Epidermal melanocyte (primary cell): ENCODE measurements at regions not wholly inside any gene's neighbourhood (a gene's known extent, or its start where the extent isn't known, plus 50 kb on each side); places are given as distances from the start of the nearest gene placed in this dataset.
A peak's percentile ranks its signal among the peaks of the same experiment; 100 is the strongest.
"Not testable (repeated sequence)": the region's sequence is repeated elsewhere in the genome, so short reads cannot be mapped to it uniquely, and the experiment has no call there.

ENCODE experiments used
- DNase-seq: peaks from one replicate; pipeline ENCODE4 v3.0.0; 2011; ENCODE audit warnings: low spot score; ENCODE audit not compliant: insufficient read length

DNA sequence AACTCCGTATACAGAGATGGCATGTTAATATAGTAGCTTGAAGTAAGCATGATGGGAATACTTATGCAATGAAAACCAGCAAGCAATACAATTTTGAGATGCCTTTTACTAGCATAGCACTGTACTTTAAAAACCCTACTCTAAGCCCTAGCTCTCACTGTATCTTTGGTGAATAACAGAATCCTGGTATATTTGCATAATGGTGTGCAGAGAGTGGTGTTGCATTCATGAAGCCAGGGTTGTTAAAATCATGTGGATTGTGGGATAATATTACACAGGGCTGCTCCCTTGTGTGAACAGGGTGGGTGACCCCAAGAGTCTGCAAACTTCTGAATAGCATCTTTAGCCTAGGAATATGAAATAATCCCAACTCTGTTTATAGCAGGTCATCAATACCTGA, 105.2 kb upstream of the BMP2 start:
- DNase-seq, result no peak

DNA sequence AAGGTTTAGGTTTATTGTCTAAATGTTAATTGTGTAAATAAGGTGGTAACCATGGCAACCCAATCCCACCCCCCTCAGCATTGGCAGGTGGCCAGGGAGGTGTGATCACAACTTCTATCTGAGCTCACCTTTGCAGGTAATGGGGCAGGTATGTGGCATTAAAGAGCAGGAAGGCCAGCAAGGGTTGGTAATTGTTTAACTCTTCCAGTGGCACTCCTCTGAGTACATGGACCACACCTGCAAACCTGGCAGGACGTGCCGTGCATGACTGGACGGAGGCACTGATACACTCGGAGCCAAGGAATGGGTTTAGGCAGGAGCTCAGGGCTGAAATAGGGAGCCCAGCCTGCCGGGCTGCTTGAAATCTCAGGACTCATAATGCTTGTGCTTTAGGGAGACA, 107.0 kb upstream of the BMP2 start:
- DNase-seq, result no peak

DNA sequence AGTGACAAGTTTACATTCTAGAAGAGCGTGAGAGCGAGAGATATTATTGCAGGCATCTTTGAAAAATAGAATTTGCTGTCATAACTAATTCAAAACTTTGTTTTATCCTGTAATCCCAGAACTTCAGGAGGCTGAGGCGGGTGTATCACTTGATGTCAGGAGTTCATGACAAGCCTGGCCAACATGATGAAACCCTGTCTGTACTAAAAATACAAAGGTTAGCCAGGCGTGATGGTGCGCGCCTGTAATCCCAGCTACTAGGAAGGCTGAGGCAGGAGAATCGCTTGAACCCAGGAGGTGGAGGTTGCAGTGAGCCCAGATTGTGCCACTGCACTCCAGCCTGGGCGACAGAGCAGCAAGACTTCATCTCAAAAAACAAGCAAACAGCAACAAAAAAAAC, 108.6 kb upstream of the BMP2 start:
- DNase-seq, result not testable (repeated sequence)

- no peak for DNase-seq
Measured at GRCh38 chr20:6657904-6658303, 109.6 kb upstream of the BMP2 start.

DNA sequence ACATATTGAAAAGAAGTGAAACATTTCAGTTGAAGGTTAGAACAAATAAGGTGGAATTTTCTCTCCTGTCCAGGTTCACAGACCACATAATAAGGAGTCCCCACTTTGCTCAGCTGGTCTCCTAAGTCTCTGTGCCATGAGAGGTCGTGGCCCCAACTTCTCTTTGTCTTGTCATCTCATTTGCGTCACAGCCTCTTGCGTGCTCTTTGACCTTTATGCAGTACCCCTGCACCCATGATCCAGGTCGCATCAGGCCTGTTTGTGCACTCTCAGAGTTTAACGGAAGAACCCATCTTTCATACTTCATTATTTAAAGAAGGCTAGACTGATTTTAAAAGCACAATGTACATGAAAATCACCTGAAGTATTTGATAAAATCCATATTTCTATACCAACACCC, 110.4 kb upstream of the BMP2 start:
- DNase-seq, result no peak

DNA sequence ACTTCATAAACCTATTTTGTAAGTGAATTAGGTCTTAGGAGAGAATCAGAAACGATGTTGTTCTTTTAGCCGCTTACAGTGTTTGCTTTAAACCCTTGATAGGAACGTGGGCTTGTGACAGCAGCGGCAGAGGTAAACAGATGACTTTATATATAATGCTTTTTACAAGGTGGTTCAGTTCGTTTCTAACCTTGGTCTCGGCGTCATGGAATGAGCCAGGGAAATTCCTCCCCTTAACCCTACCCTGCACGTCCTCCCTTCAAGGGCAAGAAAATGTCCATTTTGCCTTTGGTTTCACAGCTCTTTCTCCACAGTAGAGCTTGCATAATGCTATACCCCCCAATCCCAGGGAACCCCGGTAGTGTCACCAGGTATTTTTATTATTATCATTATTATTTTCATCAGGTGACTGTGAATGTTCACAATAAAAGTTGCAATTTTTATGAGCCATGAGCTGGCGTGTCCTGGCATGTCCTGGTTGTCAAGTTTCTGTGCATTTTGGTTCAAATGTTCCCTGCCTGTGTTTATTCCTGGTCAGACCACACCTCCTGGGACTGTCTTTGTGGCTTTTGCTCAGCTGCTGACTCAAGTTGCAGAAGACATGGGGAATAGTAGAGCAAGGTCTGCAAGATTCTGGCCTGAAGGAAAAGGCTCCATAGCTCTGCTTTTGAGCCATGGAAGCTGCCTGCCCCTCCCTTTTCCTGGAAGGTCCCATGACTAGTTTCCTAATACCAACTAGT, 112.8 kb upstream of the BMP2 start:
- DNase-seq, result no peak

DNA sequence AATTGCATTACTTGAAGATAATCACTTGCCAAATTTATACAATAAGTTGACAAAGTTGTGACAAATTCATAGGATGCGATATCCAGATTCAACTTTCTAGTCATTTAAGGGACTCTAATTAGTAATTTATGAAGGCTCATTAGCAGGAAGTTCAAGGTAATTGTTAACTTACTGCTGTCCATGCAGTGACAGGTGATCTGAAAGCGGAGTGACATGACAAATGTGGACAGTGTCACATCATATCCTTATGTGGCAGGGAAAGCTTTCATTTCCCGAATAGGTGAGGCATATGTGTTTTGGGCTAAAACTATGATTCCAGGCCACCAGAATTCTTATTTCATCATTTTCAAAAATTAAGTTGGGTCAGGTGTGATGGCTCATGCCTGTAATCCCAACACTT, 115.9 kb upstream of the BMP2 start:
- DNase-seq, result no peak

DNA sequence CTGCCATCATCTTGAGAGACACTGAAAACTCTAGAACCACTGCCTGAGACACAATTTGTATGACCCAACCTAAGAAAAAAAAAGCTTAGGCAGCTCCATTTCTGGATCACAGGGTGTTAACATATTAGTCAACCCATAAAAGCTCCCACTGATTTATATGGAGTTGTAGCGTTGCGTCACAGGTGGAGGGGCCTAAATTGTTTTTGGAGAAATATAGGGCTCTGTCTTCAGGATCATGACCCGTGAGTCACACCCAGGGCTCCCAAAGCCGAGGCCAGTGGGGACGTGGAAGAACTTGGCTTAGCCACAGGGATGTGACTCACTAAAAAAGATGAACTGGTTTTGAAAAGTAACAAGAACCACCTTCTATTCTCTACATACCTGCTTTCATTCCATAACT, 116.5 kb upstream of the BMP2 start:
- DNase-seq, result no peak

- no peak for DNase-seq
Measured at GRCh38 chr20:6646021-6646636, 121.4 kb upstream of the BMP2 start.

GRCh38 chr20:6644813-6645628, 122.5 kb upstream of the BMP2 start:
- no peak for DNase-seq

DNA sequence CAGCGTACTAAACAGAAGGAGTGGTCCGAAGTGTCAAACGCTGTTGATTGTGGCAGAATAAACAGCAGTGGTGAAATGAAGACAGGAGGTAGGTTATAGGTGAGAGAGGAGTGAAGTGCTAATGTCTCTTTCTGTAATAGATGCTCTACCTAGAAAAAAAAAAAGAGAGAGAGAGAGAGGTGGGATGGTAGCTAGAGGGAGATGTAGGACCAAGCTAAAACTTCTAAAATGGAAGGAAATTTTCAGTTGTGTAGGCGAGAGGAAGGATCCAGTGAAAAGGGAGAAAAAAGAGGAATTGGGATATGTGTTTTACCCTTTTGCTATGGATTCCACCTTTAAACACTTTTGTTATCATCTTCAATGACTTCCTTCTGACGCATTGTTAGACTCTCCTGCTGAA, 126.5 kb upstream of the BMP2 start:
- DNase-seq, result no peak

DNA sequence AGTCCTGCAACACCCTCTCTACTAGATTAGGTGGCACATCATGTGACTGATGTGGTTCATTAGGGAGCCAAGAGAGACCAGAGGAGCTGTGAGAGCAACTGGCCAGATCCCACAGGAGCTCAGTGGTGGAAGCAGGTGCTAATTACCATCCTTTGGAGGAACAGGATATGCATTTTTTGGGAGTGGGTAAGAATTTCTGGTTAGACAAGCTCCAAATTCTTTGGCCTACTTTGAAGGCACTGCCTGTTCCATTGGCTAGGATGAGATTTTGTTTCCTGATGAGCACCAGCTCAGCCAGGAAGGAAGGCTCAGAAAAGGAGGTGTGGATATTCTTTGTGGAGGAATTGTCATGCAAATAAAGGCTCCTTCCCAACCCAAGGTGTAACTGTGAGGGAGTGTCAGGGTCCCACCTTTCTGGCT, 130.3 kb upstream of the BMP2 start:
- DNase-seq, result no peak

- no peak for DNase-seq
Measured at GRCh38 chr20:6636209-6637159, 131.0 kb upstream of the BMP2 start.

DNA sequence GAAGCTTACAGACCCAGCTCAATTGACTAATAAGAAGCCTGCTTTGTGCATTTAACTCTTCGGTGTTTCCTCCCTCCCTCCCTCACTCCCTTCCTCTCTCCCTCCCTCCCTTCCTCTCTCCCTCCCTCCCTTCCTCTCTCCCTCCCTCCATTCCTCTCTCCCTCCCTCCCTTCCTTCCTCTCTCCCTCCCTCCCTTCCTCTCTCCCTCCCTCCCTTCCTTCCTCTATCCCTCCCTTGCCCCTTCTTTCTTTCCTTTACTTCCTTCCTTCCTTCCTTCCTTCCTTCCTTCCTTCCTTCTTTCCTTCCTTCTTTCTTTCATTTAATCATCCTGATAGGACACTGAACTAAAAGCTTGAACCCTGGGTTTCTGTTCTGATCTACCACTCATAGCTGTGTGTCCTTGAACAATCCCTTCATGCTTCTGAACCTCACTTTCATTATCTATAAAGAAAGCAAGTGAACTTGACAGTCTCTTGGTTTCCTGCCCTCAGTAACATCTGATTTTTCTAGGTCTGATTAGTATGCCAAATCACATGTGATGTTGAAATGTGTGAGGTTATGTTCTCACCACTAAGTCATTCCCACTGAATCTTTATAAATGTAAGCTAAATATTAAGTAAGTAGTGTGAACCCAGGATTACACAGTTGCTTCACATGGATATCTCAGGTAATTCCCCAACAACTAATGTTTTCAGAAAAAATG, 132.3 kb upstream of the BMP2 start:
- no peak for DNase-seq

DNA sequence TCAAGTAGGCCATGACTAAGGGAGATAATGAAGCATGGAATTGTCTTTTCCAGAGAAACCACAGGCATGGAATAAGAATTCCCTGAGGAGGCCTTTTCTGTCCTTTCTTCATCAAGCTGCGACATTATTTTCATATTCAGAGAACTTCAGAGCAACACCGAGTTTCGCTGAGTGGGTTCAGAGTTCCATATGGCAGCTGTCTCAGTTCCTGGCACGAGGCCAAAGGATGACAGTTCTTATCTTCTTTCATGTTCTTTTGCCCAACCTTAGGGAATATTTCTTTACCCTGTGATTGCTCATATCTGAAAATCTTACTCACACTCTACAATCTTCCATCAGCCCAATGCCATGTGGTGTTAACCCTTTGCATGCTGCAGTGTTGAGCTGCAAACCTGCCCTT, 135.3 kb upstream of the BMP2 start:
- DNase-seq, result peak; percentile 23

- no peak for DNase-seq
Measured at GRCh38 chr20:6630514-6630913, 137.0 kb upstream of the BMP2 start.

DNA sequence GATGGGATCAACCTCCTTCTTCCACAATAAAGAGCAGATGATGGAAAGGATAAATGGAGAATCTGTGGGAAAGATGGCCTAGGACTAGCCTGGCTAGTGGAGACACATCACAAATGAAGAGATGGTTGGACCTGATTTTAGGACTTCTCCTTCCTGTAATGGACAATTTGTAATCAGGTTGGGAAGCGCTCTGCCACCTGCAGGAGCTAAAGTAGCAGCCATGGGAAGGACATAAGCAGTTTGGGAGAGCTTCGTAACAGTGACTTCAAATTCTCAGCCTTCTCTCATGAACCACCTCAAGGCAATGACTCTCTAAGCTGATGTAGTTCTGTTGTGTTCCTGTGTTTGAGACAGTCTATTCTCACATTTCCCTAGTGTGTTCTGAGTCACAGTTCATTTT, 137.9 kb upstream of the BMP2 start:
- no peak for DNase-seq

- DNase-seq, result no peak
Measured at GRCh38 chr20:6626805-6627204, 140.7 kb upstream of the BMP2 start.

- DNase-seq, result no peak
Measured at GRCh38 chr20:6623989-6624388, 143.5 kb upstream of the BMP2 start.

- no peak for DNase-seq
Measured at GRCh38 chr20:6622041-6622440, 145.4 kb upstream of the BMP2 start.

DNA sequence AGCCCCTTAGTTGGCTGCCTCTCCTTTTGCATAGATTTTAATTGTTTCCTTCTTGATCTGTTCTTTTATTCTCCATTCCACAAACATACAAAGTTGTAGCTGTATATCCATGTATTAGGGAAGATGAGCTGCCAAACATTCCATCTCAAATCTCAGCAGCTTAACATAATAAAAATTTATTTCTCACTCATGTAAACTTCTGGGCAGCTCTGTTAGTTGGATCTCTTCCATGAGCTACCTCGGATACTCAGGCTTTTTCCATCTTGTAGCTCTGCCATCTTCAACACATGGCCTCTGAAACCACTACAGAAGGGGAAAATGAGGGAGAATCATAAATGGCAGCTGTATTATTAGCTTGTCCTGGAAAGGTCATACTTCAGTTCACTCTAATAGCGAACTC, 149.4 kb upstream of the BMP2 start:
- DNase-seq, result no peak
